ENCODE measurements at regions not wholly inside any gene's neighbourhood (a gene's known extent, or its start where the extent isn't known, plus 50 kb on each side); places are given as distances from the start of the nearest gene placed in this dataset.

- DNase-seq = no peak
These were observed 267.1 kb downstream of the ADGB start for GRCh38 chr6:146865756-146866379.

- no peak for DNase-seq
These were observed 268.1 kb downstream of the ADGB start for GRCh38 chr6:146866731-146867414.

GRCh38 chr6:146868671-146869209 lies 270.0 kb downstream of the ADGB start:
- DNase-seq = no peak

- DNase-seq = no peak
These were observed 272.0 kb downstream of the ADGB start for GRCh38 chr6:146870760-146871159.

- DNase-seq = no peak
These were observed 273.0 kb downstream of the ADGB start for GRCh38 chr6:146871611-146872425.

GRCh38 chr6:146872426-146872785 lies 273.6 kb downstream of the ADGB start:
- DNase-seq = no peak

- DNase-seq = no peak
These were observed 275.7 kb downstream of the ADGB start for GRCh38 chr6:146874278-146875018.

- no peak for DNase-seq
These were observed 277.1 kb downstream of the ADGB start for GRCh38 chr6:146875927-146876270.

- no peak for DNase-seq
These were observed 277.7 kb downstream of the ADGB start for GRCh38 chr6:146876271-146877151.

- DNase-seq = no peak
These were observed 279.6 kb downstream of the ADGB start for GRCh38 chr6:146878168-146878951.

- no peak for DNase-seq
These were observed 280.2 kb downstream of the ADGB start for GRCh38 chr6:146878952-146879340.

GRCh38 chr6:146879406-146880117 lies 280.8 kb downstream of the ADGB start:
- no peak for DNase-seq

GRCh38 chr6:146881228-146882181 lies 282.7 kb downstream of the ADGB start:
- no peak for DNase-seq

- DNase-seq = no peak
These were observed 285.1 kb downstream of the ADGB start for GRCh38 chr6:146883640-146884531.

- no peak for DNase-seq
These were observed 286.0 kb downstream of the ADGB start for GRCh38 chr6:146884728-146885127.

GRCh38 chr6:146885708-146886457 lies 287.1 kb downstream of the ADGB start:
- DNase-seq = no peak
